Ectodermal cell (in vitro differentiated cells): ENCODE measurements at regions not wholly inside any gene's neighbourhood (a gene's known extent, or its start where the extent isn't known, plus 50 kb on each side); places are given as distances from the start of the nearest gene placed in this dataset.

Experiments
- H3K27ac ChIP-seq: 2 replicates; pipeline ENCODE4 v1.7.0; 2013; ENCODE audit warnings: mild to moderate bottlenecking, low read depth, low read length; ENCODE audit not compliant: insufficient read depth, poor library complexity, severe bottlenecking
- H3K27me3 ChIP-seq: 2 replicates; pipeline ENCODE4 v1.7.0; 2013; ENCODE audit warnings: mild to moderate bottlenecking, low read length; ENCODE audit not compliant: insufficient read depth, control insufficient read depth, poor library complexity, severe bottlenecking
- H3K36me3 ChIP-seq: one replicate; pipeline ENCODE4 v1.7.0; 2013; ENCODE audit warnings: low read length; ENCODE audit not compliant: control insufficient read depth, insufficient read depth
- H3K4me1 ChIP-seq: one replicate; pipeline ENCODE4 v1.7.0; 2013; ENCODE audit warnings: low read length; ENCODE audit not compliant: control insufficient read depth, insufficient read depth
- H3K4me3 ChIP-seq: 2 replicates; pipeline ENCODE4 v1.7.0; 2013; ENCODE audit warnings: low read depth, low read length, control low read depth; ENCODE audit not compliant: insufficient read depth
- H3K9me3 ChIP-seq: 2 replicates; pipeline ENCODE4 v1.7.0; 2013; ENCODE audit warnings: mild to moderate bottlenecking, low read length, moderate library complexity; ENCODE audit not compliant: control insufficient read depth
- WGBS, 2 experiments: methylation state at CpG; one replicate each; pipeline ENCODE4 v1.1.7; 2013; ENCODE audit warnings: missing lambda C conversion rate in 2 of 2; 5-methylcytosine and 5-hydroxymethylcytosine counted together

DNA sequence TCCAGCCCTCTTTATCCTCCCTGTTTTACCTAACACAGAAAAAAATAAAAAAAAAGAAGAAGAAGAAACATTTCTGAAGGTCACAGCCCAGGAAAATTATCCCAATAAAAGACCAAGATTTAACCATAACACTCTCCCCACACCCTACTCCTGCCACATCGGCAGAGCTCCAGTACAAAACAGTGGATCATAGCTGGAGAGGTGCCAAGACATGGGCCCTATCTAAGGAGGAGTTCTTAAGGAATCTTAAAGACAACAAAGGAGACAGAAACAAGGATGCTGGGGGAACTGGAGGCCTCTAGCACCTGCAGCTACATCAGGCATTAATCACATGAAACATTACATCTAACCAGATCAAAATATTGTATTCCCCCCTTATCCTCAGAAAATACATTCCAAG, 432.8 kb downstream of the MATN1 start:
- no peaks in the 10 kb centered on the region for H3K27me3 ChIP-seq
- H3K36me3 ChIP-seq: no peaks in the 10 kb centered on the region
- no peak overlapping the region for H3K4me3 ChIP-seq
- H3K4me1 ChIP-seq: peaks cover 7% of the 10 kb centered on the region
- 79 to 92% methylated on average over 1 of the region's 1 CpG for WGBS, 2 experiments
- no peaks in the 10 kb centered on the region for H3K9me3 ChIP-seq
- no peak overlapping the region for H3K27ac ChIP-seq

DNA sequence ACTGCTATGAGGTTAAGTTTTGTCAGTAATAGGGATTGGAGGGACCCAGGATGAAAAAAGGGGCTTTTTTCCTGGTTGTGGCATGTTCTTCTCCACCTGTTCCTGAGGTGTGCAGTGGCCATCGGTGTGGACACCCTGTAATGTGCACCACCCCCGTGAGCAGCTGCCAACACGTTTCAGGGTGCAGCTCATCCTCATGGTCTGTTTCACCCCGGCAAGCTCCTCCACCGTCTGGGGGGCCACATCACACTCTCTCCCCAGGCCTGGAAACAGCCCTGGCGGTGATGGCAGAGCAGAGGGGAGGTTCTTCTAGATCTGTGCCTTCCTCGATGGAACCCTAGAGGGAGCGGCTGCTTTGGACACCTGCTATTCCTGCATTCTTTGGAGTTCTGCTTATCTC, 435.4 kb downstream of the MATN1 start:
- Histone ChIP-seq H3K4me3 (no peak overlapping the region), H3K36me3 (no peaks in the 10 kb centered on the region), H3K27ac (no peak overlapping the region), H3K9me3 (no peaks in the 10 kb centered on the region), H3K27me3 (no peaks in the 10 kb centered on the region), H3K4me1 (peaks cover 8% of the 10 kb centered on the region)
- WGBS, 2 experiments: 92 to 95% methylated on average over 8 of the region's 8 CpGs

DNA sequence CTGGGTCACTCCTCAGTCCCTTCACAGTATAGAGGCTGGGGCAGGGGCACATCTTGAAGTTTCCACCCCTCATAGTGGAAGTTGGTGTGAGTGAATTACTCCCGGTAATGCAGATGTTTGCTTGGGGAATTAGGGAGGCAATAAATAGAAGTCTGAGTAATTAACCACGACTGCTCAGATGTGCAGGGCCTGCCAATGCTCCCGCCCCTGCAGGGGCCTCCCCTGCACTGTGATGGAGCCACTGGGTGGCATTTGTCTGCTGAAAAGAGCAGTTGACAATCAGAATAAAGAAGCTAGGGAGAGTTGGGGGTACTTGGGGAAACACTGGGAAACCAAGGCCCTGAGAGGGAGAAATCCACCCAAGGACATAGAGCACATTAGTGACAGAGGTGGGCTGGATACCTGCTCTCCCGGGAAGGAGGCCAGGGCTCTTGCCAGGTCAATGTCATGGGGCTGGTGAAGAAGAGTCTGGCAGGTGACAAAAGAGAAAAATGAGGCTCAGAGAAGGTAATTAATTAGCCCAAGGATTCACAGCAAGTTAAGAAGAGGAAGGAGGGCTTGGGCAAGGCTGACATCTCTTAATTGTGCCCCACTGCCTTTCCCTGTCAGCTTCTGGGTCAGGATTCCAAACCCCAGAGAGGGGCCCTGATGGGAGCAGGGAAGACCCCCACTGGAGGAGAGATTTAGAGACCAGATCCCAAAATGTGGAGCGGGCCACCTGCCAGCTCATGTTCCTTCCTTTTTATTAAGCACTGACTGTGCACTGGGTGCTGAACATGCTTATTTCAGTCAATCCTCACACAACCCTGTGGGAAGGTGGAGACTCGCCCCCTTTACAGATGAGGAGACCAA, 436.2 kb downstream of the MATN1 start:
- Histone ChIP-seq H3K9me3 (no peaks in the 10 kb centered on the region), H3K27ac (no peak overlapping the region), H3K4me3 (no peak overlapping the region), H3K4me1 (peaks cover 8% of the 10 kb centered on the region), H3K36me3 (no peaks in the 10 kb centered on the region), H3K27me3 (no peaks in the 10 kb centered on the region)
- 82% methylated on average over 6 of the region's 6 CpGs for WGBS, 2 experiments

DNA sequence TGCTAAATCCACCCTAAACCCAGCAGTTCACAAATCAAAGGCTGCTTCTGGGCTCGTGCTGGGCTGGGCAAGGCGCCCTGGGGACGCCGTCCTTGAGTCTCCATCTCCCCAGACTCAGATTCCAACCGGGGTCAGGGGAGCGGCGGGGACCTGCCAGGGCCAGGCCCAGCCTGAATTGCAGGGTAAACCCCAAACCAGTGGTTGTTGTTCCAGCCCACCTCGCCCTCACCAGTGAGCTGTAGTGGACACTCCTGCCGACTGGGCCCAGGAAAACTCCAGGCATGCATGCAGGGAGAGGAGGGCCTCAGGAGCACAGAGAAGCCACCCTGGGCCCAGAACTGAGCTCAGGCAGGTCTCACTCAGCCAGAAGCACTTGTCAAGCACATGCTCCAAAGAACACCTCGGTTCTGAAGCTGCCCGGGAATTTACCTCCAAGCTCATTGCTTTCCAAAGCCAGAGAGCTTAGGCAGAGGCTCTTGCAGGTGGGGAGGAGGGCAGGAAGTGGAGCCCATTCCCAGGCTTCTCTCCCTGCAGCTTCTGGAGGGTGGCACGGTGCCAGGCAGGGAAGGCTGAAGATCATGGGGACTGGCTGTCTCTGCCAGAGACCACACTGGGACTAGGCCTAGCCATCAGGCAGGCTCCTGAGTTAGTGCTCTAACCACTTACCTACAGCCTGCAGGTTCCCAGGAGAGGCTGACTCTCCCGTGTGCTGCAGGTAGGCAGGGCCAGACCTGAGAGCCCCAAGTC, 437.0 kb downstream of the MATN1 start:
- Histone ChIP-seq H3K4me1 (peaks cover 8% of the 10 kb centered on the region), H3K27me3 (no peaks in the 10 kb centered on the region), H3K4me3 (no peak overlapping the region), H3K27ac (no peak overlapping the region), H3K9me3 (no peaks in the 10 kb centered on the region), H3K36me3 (no peaks in the 10 kb centered on the region)
- 76 to 79% methylated on average over 13 of the region's 13 CpGs for WGBS, 2 experiments

DNA sequence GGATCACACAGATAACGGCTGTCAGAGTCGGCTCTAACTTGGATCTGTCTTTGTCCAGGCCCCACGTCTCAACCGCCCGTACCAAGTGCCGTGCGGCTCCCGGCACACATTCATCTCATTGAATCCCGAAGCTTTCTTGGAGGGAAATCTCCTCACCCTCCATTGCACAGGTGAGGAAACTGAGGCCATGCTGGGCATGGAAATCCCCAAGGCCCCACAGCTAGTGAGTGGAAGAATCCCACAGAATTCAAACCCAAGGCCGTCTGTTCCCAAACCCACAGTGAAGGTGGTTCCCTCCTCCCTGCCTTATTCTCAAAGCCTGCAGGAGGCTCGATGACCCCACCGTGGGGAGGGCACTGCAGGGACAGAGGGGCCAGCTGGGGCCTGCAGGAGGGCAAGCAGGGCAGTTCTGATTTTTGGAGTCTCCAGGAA, 437.9 kb downstream of the MATN1 start:
- 88 to 89% methylated on average over 12 of the region's 12 CpGs for WGBS, 2 experiments
- H3K9me3 ChIP-seq: no peaks in the 10 kb centered on the region
- no peak overlapping the region for H3K4me3 ChIP-seq
- no peak overlapping the region for H3K27ac ChIP-seq
- H3K27me3 ChIP-seq: no peaks in the 10 kb centered on the region
- H3K36me3 ChIP-seq: no peaks in the 10 kb centered on the region
- H3K4me1 ChIP-seq: peaks cover 8% of the 10 kb centered on the region

DNA sequence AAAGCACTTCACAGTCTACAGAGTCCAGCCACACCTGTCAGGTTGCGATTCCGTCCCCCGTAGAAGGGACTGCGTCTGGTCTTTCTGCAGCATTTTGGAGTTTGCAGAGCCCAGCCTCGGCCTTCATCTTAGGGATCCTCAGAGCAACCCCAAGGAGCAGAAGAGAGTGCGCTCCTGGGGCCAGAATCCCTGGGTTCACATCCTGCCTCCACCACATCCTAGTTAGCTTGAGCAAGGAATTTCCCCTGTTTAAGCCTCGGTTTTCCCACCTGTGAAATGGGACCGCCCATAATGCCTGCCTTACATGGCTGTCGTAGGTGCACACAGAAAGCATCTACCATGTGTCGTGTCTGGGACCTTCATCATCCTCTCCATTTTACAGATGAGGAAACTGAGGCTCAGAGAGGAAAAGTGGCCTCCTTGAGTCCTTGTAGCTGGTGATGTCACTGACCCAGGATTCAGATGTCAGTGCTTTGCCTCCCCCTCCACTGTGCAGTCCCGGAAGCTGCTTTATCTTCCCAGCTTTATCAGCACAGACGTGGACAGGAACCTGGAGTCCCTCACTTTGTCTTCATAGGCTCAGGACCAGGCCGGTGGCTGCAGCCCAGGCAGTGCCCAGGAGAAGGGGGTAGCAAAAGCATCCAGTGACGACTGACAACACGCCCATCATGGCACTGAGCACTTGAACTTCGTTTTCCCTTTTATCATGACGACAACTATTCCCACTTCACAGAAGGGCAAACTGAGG, 438.5 kb downstream of the MATN1 start:
- 94 to 95% methylated on average over 17 of the region's 17 CpGs for WGBS, 2 experiments
- Histone ChIP-seq H3K36me3 (no peaks in the 10 kb centered on the region), H3K4me1 (peaks cover 8% of the 10 kb centered on the region), H3K27me3 (no peaks in the 10 kb centered on the region), H3K4me3 (no peak overlapping the region), H3K9me3 (no peaks in the 10 kb centered on the region), H3K27ac (no peak overlapping the region)

DNA sequence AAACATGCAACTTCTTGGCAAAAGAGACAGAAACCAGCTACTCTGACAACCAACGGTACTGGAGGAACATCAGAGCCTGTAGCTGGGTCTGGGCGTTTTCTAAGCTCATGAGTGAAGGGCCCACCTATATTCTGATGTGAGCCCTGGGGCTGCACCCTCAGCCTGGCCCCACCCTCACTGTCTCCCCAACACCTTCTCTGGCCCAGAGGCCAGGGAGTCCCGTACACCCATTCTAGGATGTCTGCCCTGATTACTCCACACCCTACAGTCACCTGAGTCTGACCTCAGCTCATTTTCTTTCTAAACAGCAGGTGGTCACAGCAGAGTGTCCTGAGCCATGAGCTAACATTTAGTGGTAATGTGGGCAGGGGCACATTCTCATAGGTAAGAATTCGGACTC, 439.2 kb downstream of the MATN1 start:
- Histone ChIP-seq H3K4me1 (peaks cover 8% of the 10 kb centered on the region), H3K27ac (no peak overlapping the region), H3K4me3 (no peak overlapping the region), H3K9me3 (no peaks in the 10 kb centered on the region), H3K27me3 (no peaks in the 10 kb centered on the region), H3K36me3 (no peaks in the 10 kb centered on the region)
- WGBS, 2 experiments: 87 to 91% methylated on average over 4 of the region's 4 CpGs

DNA sequence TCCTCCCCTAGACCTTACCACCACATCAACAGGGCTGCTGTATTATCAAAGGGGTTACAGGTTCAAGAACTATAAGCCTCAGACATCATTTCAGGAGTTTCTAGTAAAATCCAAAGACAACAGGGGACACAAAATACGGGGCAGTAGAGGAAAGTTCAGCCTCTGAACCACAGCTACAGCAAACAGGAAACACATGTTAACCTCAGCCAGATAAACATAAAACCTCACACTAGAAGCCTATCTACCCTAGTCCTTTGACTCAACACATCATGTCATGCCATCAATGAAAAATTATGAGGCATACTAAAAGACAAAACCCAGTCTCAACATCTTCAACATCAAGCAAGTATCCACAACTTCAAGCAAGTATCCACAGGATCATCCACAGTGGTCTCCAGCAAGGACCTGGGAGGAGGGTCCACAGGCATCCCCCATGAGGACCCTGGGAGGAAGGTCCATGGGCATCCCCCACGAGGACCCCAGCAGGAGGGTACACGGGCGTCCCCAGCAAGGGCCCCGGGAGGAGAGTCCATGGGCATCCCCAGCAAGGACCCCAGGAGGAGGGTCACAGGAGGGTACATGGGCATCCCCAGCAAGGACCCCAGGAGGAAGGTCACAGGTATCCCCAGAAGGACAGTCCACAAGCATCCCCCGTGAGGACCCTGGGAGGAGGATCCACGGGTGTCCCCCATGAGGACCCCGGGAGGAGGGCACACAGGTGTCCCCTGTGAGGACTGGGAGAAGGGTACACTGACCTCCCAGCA, 440.0 kb downstream of the MATN1 start:
- WGBS, 2 experiments: 95% methylated on average over 8 of the region's 8 CpGs

DNA sequence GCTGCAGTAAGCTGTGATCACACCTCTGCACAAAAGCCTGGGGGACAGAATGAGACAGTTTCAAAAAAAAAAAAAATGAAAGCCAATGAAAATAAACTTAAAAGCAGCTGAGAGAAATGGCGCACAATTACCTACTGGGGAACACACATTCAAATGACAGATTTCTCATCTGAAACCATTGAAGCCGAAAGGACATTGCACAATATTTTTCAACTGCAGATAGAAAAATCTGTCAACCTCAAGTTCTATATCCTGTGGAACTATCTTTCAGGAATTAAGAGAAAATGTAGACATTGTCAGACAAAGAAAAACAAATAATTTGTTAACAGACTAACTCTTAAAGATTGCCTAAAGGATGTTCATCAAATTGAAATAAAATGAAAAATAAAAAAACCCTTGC, 442.8 kb downstream of the MATN1 start:
- H3K27me3 ChIP-seq: no peaks in the 10 kb centered on the region
- H3K27ac ChIP-seq: no peak overlapping the region
- H3K4me3 ChIP-seq: no peak overlapping the region
- no peaks in the 10 kb centered on the region for H3K36me3 ChIP-seq
- 94 to 100% methylated on average over 2 of the region's 2 CpGs for WGBS, 2 experiments
- H3K9me3 ChIP-seq: no peaks in the 10 kb centered on the region
- H3K4me1 ChIP-seq: peaks cover under 1% of the 10 kb centered on the region

More for the DNA sequence above, 440.0 kb downstream of the MATN1 start:
- H3K4me1 ChIP-seq: peaks cover 8% of the 10 kb centered on the region
- no peaks in the 10 kb centered on the region for H3K36me3 ChIP-seq
- no peaks in the 10 kb centered on the region for H3K9me3 ChIP-seq
- no peaks in the 10 kb centered on the region for H3K27me3 ChIP-seq
- H3K27ac ChIP-seq: no peak overlapping the region
- no peak overlapping the region for H3K4me3 ChIP-seq
